Endothelial cell of umbilical vein (primary cell): ENCODE measurements at regions not wholly inside any gene's neighbourhood (a gene's known extent, or its start where the extent isn't known, plus 50 kb on each side); places are given as distances from the start of the nearest gene placed in this dataset.

ENCODE experiments used
- BruUV-seq: library from RNA; stranded (reverse); fragments of 400-500 nt; replicated peaks from 2 replicates; lab custom pipeline; 2021; lab: Mats Ljungman, UMichigan
- CTCF ChIA-PET: fragments of 300-600, 350-600 bp; sonication (Branson Sonifier 250); formaldehyde crosslinking; loops from one replicate; lab custom pipeline; 2021; ENCODE audit warnings: antibody characterized with exemption, inconsistent platforms; lab: Charles Lee
- POLR2A ChIA-PET: fragments of 300-600, 350-600 bp; sonication (Branson Sonifier 250); formaldehyde crosslinking; loops from one replicate; lab custom pipeline; 2021; ENCODE audit warnings: antibody characterized with exemption, inconsistent platforms; lab: Charles Lee
- DNase-seq: peaks from one replicate; pipeline ENCODE4 v3.0.0-alpha.2; 2011; ENCODE audit warnings: low read depth, low spot score
- FAIRE-seq: peaks from 2 replicates; lab custom pipeline; 2011; peaks lifted over from hg19 to GRCh38; lab: Jason Lieb, UNC
- H2AFZ ChIP-seq: 2 replicates; pipeline ENCODE4 v1.6.0; 2012; ENCODE audit warnings: low read depth, low read length, control low read depth, inconsistent platforms
- H3K27ac ChIP-seq: 2 replicates; pipeline ENCODE4 v1.5.1; 2011; ENCODE audit warnings: low read depth, mild to moderate bottlenecking, control low read depth, low read length, moderate library complexity; ENCODE audit not compliant: insufficient read depth
- H3K27me3 ChIP-seq, 2 experiments: 2 replicates each; pipeline versions ENCODE4 v1.6.0 to v1.6.1; 2011; ENCODE audit warnings: low read length in 2 of 2, mixed read lengths in 1 of 2; ENCODE audit not compliant: control insufficient read depth in 2 of 2, insufficient read depth in 2 of 2
- H3K36me3 ChIP-seq, 2 experiments: 2 replicates in 1 of 2; 3 replicates in 1 of 2; pipeline ENCODE4 v1.5.1; 2011; ENCODE audit warnings: low read length in 2 of 2, mild to moderate bottlenecking in 1 of 2, moderate library complexity in 1 of 2; ENCODE audit not compliant: control insufficient read depth in 2 of 2, insufficient read depth in 2 of 2; ENCODE audit errors: extremely low read depth in 1 of 2
- H3K4me1 ChIP-seq: 3 replicates; pipeline ENCODE4 v1.5.1; 2011; ENCODE audit warnings: mild to moderate bottlenecking, low read length; ENCODE audit not compliant: control insufficient read depth, insufficient read depth; ENCODE audit errors: extremely low read depth
- H3K4me2 ChIP-seq: 2 replicates; pipeline ENCODE4 v1.6.1; 2011; ENCODE audit warnings: low read length, control low read depth, mixed read lengths; ENCODE audit not compliant: insufficient read depth
- H3K4me3 ChIP-seq, 3 experiments: fragments of 200-600 bp in 1 of 3; sonication (generic), shearing (Covaris generic) in 1 of 3; replicated peaks in 1 of 3; 2 replicates each; pipeline ENCODE4 v1.5.1; 2011 to 2016; ENCODE audit warnings: control low read depth in 3 of 3, low read length in 3 of 3, mild to moderate bottlenecking in 2 of 3, inconsistent platforms in 1 of 3, low read depth in 1 of 3, moderate library complexity in 1 of 3; ENCODE audit not compliant: insufficient read depth in 1 of 3
- H3K79me2 ChIP-seq: 2 replicates; pipeline ENCODE4 v1.6.0; 2012; ENCODE audit warnings: low read length, inconsistent platforms; ENCODE audit not compliant: control insufficient read depth, insufficient read depth
- H3K9ac ChIP-seq: replicated peaks from 2 replicates; pipeline ENCODE3; 2011; ENCODE audit warnings: low read length, control low read depth; ENCODE audit not compliant: insufficient read depth; ENCODE audit errors: extremely low read depth
- H3K9me1 ChIP-seq: replicated peaks from 3 replicates; pipeline ENCODE4 v1.6.0; 2011; ENCODE audit warnings: mild to moderate bottlenecking, low read length; ENCODE audit not compliant: control insufficient read depth, insufficient read depth; ENCODE audit errors: extremely low read depth
- H3K9me3 ChIP-seq: replicated peaks from 2 replicates; pipeline ENCODE4 v1.5.1; 2012; ENCODE audit warnings: low read length, inconsistent platforms; ENCODE audit not compliant: control insufficient read depth, insufficient read depth
- H4K20me1 ChIP-seq: replicated peaks from 2 replicates; pipeline ENCODE3; 2011; ENCODE audit warnings: mild to moderate bottlenecking, low read length; ENCODE audit not compliant: control insufficient read depth, insufficient read depth; ENCODE audit errors: extremely low read depth
- EZH2 ChIP-seq: IDR thresholded peaks from 2 replicates; pipeline ENCODE4 v1.6.1; 2012; ENCODE audit warnings: borderline replicate concordance, low read depth, mild to moderate bottlenecking, moderate library complexity, low read length, inconsistent platforms; ENCODE audit not compliant: severe bottlenecking
- FOS ChIP-seq: IDR thresholded peaks from 2 replicates; pipeline ENCODE4 v1.6.1; 2011; ENCODE audit warnings: mild to moderate bottlenecking, low read length, moderate library complexity, borderline replicate concordance; ENCODE audit not compliant: insufficient read depth
- GATA2 ChIP-seq: IDR thresholded peaks from 2 replicates; pipeline ENCODE4 v1.7.0; 2011; ENCODE audit warnings: low read depth, mild to moderate bottlenecking, moderate library complexity, mixed read lengths, low read length; ENCODE audit not compliant: insufficient read length, insufficient read depth
- JUN ChIP-seq: IDR thresholded peaks from 2 replicates; pipeline ENCODE4 v1.6.1; 2011; ENCODE audit warnings: borderline replicate concordance, low read depth; ENCODE audit not compliant: insufficient read length, insufficient read depth
- MYC ChIP-seq: IDR thresholded peaks from one replicate; pipeline ENCODE4 v1.6.1; 2011; ENCODE audit warnings: mild to moderate bottlenecking, low read depth, low read length
- POLR2AphosphoS5 ChIP-seq: IDR thresholded peaks from 2 replicates; pipeline ENCODE4 v1.6.1; 2012; ENCODE audit warnings: low read depth, mild to moderate bottlenecking, control low read depth, low read length, moderate library complexity; ENCODE audit not compliant: insufficient read depth
- dilution Hi-C: fragments of 300-500 bp; cut with MboI; formaldehyde crosslinking; loops from one replicate; pipeline ENCODE4 v1.15.0; 2019; ENCODE audit warnings: low sequenced_read_pairs; ENCODE audit not compliant: extremely low pct_ligation_motif_present
- intact Hi-C: fragments of 100-400 bp; cut with micrococcal nuclease; formaldehyde crosslinking; loops from one replicate; pipeline ENCODE4 v1.10.0; 2022
- TF ChIP-seq, protein P1 (sequence below): IDR thresholded peaks from 2 replicates; pipeline ENCODE4 v1.6.1; 2011; ENCODE audit not compliant: insufficient read depth, insufficient read length

DNA sequence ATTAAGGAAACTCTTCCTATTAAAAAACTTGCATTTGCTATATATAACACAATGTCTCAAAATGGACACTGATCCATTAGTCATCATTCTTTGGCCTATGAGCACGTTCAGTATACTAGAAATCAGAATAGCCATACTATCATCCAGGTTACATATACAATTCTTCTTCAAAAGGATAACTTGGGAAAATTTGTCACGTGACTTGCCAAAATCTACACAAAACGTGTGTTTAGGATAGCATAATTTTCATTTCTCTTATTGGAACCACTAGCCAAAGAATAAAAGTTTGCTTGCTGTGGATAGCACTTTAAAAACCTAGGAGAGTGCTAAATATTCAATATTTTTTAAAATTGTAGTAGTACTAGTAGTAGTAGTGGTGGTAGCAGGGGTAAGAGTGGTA lies 714.3 kb upstream of the FOXG1 start:
- no peak overlapping the region for H3K27ac ChIP-seq
- DNase-seq = no peak
- TF ChIP-seq FOS (no peak), MYC (no peak), EZH2 (no peak), JUN (no peak), POLR2AphosphoS5 (no peak)
- TF ChIP-seq, protein P1, sequence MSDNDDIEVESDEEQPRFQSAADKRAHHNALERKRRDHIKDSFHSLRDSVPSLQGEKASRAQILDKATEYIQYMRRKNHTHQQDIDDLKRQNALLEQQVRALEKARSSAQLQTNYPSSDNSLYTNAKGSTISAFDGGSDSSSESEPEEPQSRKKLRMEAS = no peak
- no peaks in the 10 kb centered on the region for H4K20me1 ChIP-seq
- no peak overlapping the region for H3K4me2 ChIP-seq
- H2AFZ ChIP-seq = no peak overlapping the region
- no peak overlapping the region for H3K9ac ChIP-seq
- BruUV-seq = no TSS peak
- FAIRE-seq = no peak
- no peaks in the 10 kb centered on the region for H3K36me3 ChIP-seq
- H3K9me3 ChIP-seq = no peaks in the 10 kb centered on the region
- ChIA-PET POLR2A (no interaction called here), CTCF (no interaction called here)
- intact Hi-C loops (no loop called here), dilution Hi-C loops (no loop called here)
- no peaks in the 10 kb centered on the region for H3K27me3 ChIP-seq
- H3K4me3 ChIP-seq = no peak overlapping the region
- H3K4me1 ChIP-seq = no peaks in the 10 kb centered on the region
- no peaks in the 10 kb centered on the region for H3K79me2 ChIP-seq
- no peaks in the 10 kb centered on the region for H3K9me1 ChIP-seq

DNA sequence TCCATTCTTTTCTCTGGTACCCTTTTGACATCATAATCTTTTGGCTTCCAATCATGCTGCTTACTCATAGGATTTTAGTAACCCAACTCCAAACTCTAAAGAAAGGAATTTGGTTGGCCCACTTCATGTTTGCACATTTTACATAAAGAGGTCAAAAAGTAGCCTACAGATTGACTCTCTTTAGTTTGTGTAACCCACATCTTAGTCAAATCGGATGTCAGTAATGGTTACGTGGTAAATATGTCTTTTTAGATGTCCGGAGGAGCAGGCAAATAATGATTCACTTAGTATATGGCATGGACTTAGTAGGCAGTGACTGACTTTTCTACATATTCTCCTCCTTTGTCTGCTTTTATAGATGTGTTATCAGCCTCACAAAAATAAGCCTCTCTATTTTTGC lies 711.6 kb upstream of the FOXG1 start:
- no peak overlapping the region for H3K4me2 ChIP-seq
- no peak overlapping the region for H3K4me3 ChIP-seq
- ChIA-PET POLR2A (no interaction called here), CTCF (no interaction called here)
- H3K27me3 ChIP-seq = no peaks in the 10 kb centered on the region
- BruUV-seq = no TSS peak
- H3K36me3 ChIP-seq = no peaks in the 10 kb centered on the region
- no peaks in the 10 kb centered on the region for H4K20me1 ChIP-seq
- no peak overlapping the region for H3K27ac ChIP-seq
- H3K9ac ChIP-seq = no peak overlapping the region
- no peaks in the 10 kb centered on the region for H3K9me3 ChIP-seq
- no peak for DNase-seq
- no peaks in the 10 kb centered on the region for H3K9me1 ChIP-seq
- no peaks in the 10 kb centered on the region for H3K4me1 ChIP-seq
- no peak for FAIRE-seq
- no peaks in the 10 kb centered on the region for H3K79me2 ChIP-seq
- intact Hi-C loops = no loop called here
- H2AFZ ChIP-seq = no peak overlapping the region
- dilution Hi-C loops = no loop called here
- no peak for TF ChIP-seq GATA2
- TF ChIP-seq, protein P1 = no peak
- TF ChIP-seq JUN = no peak
